A549 (cell line): ENCODE measurements at regions not wholly inside any gene's neighbourhood (a gene's known extent, or its start where the extent isn't known, plus 50 kb on each side); places are given as distances from the start of the nearest gene placed in this dataset.

Experiments
- CTCF ChIP-seq: fragments of >200 bp; sonication (Bioruptor Twin); formaldehyde crosslinking; IDR thresholded peaks from 3 replicates; pipeline ENCODE4 v1.5.1; 2016
- MAFK ChIP-seq: fragments of 450-650 bp; IDR thresholded peaks from 2 replicates; pipeline ENCODE4 v1.6.1; 2014; ENCODE audit not compliant: partially characterized antibody
- NFE2L2 ChIP-seq: fragments of 150-350 bp; conservative IDR thresholded peaks from 2 replicates; pipeline ENCODE4 v1.6.1; 2014; ENCODE audit warnings: low read length
- NR3C1 ChIP-seq: fragments of >200 bp; sonication (Bioruptor Twin); formaldehyde crosslinking; IDR thresholded peaks from 3 replicates; pipeline ENCODE4 v1.6.1; 2017
- POLR2A ChIP-seq: IDR thresholded peaks from 2 replicates; pipeline ENCODE4 v1.6.1; 2012; ENCODE audit warnings: mild to moderate bottlenecking, low read length
- ZFP36 ChIP-seq: fragments of 450-650 bp; IDR thresholded peaks from 2 replicates; pipeline ENCODE4 v1.6.1; 2014; ENCODE audit warnings: borderline replicate concordance; ENCODE audit not compliant: partially characterized antibody

DNA sequence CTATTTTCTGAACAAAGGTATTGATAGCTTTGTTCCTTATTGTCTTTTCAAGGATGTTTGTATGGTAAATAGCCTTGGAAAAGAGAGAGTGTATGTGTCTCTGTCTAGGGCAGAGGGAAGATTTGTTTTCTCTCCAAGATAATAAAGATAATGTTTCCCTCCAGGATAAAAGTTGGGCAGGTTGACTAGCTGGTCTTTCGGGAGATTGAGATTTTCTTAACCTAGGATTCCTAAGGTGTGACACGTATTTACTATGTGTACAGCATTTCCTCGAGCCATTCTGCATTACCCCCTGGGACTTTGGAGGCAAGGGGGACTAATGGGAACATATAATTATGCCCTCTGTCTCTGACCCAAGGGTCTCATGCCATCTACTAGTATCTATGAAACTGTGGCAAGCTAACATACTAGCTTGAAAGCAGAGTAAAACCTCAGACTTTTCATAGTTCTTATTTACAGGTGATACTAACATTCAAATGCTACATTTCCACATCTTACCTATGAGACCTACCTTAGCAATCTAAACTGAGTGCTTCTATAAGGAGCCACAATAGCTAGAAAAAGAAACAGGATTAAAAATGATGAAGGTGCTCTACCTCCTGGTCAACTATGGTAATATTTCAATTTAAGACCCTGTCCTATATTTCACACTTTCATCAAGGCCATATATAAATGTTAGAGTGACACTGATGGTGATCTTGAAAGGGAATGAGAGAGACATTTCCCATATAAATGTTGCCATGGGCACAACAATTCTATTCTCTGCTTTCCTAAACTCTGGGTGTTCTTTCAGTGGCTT lies 252.9 kb upstream of the CBLB start:
- no peak for TF ChIP-seq NFE2L2
- no peak for TF ChIP-seq NR3C1
- no peak for TF ChIP-seq CTCF
- TF ChIP-seq ZFP36 = no peak
- TF ChIP-seq MAFK = no peak
- TF ChIP-seq POLR2A = no peak
